Myocyte (in vitro differentiated cells): ENCODE measurements at regions not wholly inside any gene's neighbourhood (a gene's known extent, or its start where the extent isn't known, plus 50 kb on each side); places are given as distances from the start of the nearest gene placed in this dataset.
"Not testable (repeated sequence)": the region's sequence is repeated elsewhere in the genome, so short reads cannot be mapped to it uniquely, and the experiment has no call there.

Source experiments
- DNase-seq: peaks from one replicate; pipeline ENCODE4 v3.0.0-alpha.2; 2012; ENCODE audit warnings: low read depth

DNA sequence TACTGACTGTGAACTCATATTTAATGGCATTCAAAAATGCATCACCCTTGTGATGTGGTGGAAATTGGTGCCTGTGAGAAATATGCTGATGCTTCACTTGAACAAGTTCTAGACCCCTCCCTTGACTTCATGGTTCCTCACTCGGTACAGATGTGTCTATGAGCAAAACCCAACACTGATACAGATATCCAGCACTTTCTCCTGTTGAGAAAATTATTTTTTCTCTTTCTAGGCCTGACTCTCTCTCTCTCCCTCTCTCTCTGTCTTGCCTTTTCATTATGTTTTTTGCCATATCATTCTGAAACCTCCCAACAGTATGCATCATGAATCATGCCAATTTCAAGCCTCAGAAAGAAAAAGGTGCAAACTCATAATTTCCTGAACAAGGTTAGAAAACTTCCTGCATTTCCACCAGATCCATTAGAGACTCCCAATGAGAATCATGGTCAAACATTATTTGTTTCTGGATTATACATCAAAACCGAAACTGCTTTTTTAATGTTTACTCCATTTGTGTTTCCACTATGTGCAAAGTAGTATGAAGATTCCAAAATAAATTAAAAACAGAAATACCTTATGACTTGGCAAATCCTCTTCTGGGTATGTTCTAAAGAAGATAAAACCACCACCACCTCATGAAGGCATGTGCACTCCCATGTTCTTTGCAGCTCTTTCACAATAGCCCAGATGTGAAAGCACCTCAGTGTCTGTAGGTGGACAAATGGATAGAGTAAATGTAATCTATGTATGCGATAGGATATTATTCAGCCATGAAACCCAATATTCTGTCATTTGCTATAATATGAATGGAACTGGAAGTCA is 543.6 kb downstream of the TMEM121 start:
- DNase-seq: no peak

DNA sequence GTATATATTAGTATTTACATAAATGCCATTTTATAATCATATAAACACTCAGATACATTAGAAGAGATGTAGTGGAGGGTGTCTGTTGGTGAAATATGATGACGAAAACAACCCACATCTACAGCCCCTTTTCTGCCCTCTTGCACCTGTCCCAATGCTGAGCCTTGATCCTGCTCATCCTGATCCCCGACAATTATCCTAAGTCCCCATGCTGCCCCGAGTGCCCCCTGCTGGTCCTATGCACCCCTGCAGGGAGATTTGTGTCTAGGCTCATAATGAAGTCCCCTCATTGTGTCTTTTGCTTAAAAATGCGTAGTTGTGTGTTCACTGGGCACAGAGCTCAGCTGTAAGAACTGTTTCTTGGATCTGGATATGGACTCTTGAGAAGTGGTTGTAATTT is 554.5 kb downstream of the TMEM121 start:
- no peak for DNase-seq

DNA sequence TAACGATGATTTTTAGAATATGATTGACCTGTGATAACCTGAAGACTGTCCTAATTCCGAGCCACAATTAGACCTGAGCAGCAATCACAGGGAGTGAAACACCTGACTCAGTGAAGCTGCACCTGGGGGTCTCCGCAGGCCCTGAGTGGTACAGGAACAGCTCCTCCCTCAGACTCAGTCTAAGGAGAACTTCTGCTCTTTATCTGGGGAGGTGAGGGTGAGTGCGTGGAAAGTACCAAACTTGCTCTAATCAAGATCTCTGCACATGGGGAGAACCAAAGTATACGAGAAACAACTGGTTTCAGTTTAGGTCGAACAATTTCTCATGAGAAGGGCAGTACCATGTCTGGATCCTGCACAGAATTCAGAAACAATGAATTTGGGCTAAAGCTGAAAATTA is 555.3 kb downstream of the TMEM121 start:
- DNase-seq: not testable (repeated sequence)

DNA sequence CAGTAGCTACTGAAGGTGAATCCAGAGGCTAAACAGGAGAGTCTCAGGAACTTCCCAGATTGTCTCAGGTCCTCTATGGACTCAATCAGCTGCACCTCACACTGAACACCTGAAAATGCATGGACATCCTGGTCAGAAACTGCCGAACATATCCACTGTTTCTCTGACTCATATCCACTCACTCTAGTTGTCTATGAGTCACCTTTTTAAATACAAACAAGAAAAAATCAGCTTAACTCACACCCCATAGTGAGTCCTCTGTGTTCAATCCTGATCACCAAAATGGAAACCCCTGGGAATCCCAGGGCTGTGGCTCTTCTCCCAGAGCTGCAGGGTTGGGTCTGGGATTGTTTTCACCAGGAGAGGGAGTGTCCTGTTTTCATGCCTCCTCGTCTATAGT is 556.7 kb downstream of the TMEM121 start:
- DNase-seq: no peak

DNA sequence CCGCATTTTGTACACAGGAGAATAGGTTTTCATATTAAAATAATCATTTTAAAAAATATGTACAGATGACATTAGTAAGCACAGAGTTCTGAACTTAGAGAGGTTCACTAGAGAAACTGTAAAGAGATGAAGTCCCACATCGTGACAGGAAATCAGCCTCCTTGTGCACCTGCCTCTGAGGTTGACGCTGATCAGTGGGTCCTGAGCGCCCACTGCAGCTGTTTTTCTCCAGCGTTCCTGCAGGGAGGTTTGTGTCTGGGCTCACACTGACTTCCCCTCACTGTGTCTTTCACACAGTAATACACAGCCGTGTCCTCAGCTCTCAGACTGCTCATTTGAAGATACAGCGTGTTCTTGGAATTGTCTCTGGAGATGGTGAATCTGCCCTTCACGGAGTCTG is 561.5 kb downstream of the TMEM121 start:
- no peak for DNase-seq

DNA sequence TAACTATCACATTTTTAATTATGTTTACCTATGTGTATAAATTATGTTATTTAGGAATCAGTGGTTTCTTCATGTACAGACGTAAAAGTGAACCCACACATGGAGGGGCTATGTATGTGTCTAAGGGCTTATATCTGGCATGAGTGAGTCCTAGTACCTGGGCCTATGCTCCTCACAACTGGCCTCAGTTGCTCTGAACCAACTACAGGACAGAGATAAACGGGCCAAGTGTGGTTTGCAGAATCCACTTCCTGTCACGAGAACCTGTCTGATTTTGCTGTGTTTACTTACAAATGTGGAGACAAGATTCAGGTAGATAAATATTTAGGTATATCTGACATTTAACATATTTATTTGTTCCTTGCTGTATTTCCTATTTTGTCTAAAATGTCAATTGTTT is 562.5 kb downstream of the TMEM121 start:
- DNase-seq: not testable (repeated sequence)

DNA sequence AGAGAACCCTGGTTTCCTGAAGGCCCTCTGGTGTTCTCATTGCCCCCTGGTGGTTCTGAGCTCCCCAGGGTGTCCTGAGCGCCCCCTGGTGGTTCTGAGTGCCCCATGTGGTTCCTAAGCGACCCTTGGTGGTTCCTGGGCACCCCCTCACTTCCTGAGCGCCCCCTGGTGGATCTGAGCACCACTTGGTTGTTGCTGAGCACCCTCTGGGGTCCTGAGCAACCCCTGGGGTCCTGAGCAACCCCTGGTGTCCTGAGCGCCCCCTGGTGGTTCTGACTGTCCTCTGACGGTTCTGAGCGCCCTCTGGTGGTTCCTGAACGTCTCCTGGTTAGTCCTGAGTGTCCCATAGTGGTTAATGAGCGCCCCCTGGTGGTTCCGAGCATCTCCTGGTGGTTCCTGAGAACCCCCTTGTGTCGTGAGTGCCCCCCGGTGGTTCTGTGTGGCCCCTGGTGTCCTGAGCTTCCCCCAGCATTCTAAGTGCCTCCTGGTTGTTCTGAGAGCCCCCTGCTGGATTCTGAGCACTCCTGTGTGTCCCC is 568.3 kb downstream of the TMEM121 start:
- no peak for DNase-seq

DNA sequence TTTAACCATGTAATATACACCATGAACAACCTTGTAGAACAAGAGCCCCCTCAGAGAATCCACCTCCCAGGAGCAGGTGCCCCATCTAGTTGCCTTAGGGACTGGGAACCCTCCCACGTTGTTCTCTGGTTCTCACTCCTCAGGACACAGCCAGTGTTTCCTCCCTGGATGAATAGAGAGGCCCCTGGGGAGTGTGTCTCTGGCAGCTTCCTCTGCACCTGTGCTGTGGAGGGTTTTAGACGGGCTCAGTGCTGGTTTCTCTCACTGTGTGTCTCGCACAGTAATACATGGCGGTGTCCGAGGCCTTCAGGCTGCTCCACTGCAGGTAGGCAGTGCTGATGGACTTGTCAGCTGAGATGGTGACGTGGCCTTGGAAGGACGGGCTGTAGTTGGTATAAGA is 581.3 kb downstream of the TMEM121 start:
- no peak for DNase-seq

DNA sequence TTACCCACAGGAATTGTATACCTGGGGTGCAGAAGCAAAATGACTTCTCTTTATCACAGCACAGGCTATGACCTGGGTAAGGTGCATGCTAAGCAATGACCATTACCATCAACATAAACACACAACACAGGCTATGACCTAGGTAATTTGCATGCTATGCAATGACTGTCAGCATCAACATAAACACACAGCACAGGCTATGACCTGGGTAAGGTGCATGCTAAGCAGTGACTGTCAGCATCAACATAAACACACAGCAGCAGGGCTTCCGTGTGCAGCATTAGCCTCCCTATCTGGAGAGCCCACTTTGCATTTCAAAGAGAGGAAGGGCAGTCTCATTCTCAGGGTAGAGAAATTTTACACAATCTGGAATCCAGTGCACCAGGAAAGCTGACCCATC is 583.0 kb downstream of the TMEM121 start:
- no peak for DNase-seq

DNA sequence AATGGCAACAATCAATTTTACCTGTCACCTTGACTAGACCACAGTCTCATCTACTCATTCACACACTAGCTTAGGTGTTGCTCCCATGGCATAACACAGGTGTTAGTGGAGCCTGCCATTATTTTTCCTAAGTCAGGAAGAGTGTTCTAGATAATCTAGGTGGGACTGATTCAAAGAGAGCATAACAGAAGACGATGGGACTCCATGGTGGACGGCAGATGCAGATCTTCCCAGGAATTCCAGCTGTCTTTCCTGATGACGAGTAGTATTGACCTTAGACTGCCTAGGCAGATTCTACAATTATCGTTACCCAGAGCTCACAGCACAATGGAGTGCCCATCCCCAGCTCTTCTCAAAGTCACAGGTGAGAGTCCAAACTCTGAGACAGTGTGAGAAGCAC is 589.0 kb downstream of the TMEM121 start:
- no peak for DNase-seq

DNA sequence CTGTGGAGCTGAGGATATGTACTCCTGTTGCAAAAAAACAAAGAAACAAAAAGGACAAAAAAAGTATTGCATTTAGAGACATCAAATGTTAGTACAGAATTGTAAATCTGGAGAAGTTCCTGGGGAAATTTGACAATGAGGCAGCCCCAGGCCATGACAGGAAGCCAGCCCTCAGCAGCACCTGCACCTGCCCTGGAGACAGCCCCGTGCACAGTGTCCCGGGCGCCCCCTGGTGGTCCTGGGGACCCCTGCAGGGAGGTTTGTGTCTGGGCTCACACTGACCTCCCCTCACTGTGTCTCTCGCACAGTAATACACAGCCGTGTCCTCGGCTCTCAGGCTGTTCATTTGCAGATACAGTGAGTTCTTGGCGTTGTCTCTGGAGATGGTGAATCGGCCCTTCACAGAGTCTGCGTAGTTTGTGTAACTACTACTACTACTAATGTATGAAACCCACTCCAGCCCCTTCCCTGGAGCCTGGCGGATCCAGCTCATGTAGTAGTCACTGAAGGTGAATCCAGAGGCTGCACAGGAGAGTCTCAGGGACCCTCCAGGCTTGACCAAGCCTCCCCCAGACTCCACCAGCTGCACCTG is 590.1 kb downstream of the TMEM121 start:
- DNase-seq: not testable (repeated sequence)

DNA sequence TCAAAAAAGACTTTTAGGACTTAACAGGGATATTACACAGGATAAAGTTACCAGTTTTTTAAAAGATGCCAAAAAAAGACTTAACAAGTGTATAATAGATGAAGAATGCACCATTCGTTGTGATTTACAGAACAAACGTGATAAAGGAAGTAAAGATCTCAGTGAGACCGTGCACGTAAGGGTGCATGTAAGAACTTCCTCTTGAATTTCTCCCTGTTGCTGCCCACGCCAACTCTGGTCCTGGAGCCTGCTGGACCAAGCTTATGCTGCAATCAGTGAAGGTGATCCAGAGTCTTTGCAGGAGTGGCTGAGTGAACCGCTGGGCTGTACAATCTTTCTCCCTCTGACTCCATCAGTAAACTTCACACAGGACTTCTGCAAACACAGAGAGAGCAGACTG is 593.7 kb downstream of the TMEM121 start:
- DNase-seq: no peak

DNA sequence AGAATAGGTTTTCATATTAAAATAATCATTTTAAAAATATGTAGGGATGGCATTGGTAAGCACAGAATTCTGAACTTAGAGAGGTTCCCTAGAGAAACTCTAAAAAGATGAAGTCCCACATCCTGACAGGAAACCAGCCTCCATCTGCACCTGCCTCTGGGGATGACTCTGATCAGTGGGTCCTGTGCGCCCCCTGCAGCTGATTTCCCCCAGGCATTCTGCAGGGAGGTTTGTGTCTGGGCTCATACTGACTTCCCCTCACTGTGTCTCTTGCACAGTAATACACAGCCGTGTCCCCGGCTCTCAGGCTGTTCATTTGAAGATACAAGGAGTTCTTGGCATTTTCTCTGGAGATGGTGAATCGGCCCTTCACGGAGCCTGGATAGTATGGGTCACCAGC is 602.9 kb downstream of the TMEM121 start:
- no peak for DNase-seq

DNA sequence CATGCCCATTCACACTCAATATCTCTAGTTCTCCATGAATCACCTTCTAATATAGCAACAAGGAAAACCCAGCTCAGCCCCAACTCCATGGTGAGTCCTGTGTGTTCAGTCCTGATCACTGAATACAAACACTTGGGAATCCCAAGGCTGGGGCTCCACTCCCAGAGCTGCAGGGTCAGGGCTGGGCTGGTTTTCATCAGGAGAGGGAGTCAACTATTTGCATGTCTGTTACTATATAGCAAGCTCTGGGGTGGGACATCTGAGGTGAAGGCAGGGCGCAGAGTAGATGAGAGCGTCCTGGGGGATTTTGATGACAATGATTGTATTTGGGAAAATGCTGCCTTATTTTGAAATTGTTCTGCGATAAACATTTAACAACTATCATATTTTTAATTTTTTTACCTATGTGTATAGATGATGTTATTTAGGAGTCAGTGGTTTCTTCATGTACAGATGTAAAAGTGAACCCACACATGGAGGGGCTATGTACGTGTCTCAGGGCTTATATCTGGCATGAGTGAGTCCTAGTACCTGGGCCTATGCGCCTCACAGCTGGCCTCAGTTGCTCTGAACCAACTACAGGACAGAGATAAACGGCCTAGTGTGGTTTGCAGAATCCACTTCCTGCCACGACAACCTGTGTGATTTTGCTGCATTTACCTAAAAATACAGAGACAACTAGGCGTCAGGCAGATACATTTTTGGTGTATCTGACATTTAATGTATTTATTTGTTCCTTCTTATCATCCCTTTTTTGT is 603.7 kb downstream of the TMEM121 start:
- DNase-seq: not testable (repeated sequence)

DNA sequence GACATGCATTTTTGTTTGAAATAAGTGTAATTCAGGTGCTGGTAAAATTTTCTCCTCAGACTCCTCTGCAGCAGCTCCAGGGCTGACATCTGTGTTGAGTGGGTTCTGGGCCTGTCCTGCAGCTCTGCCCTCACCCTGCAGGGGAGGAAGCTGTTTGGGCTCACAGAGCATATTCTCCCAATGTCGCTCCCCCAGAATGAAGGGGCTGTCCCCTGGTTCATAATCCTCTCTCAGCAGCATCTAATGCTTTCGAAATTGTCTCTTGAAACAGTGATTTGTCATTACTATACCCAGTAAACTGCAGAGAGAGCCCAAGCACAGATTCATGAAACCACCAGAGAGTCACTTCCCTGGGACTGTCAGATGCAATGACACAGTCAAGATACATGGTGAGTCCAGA is 606.7 kb downstream of the TMEM121 start:
- not testable (repeated sequence) for DNase-seq

DNA sequence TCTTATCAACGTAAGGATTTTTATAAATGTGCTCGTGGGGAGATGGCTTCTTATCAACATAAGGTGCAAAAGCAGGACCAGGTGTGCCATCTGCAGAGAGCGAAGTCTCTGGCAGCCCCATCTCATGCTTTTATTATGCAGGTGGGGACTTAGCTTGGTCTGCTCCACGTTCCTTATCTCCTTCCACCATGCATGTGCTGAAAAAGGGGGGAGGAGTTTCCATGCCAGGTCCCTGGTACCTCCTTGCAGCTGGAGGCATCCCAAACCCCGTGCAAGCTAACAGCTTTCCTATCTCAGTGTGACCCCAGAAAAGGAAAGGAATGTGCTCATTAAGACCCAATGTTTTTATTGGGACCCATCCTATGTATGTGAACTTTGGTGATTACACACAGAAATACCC is 608.5 kb downstream of the TMEM121 start:
- DNase-seq: no peak

DNA sequence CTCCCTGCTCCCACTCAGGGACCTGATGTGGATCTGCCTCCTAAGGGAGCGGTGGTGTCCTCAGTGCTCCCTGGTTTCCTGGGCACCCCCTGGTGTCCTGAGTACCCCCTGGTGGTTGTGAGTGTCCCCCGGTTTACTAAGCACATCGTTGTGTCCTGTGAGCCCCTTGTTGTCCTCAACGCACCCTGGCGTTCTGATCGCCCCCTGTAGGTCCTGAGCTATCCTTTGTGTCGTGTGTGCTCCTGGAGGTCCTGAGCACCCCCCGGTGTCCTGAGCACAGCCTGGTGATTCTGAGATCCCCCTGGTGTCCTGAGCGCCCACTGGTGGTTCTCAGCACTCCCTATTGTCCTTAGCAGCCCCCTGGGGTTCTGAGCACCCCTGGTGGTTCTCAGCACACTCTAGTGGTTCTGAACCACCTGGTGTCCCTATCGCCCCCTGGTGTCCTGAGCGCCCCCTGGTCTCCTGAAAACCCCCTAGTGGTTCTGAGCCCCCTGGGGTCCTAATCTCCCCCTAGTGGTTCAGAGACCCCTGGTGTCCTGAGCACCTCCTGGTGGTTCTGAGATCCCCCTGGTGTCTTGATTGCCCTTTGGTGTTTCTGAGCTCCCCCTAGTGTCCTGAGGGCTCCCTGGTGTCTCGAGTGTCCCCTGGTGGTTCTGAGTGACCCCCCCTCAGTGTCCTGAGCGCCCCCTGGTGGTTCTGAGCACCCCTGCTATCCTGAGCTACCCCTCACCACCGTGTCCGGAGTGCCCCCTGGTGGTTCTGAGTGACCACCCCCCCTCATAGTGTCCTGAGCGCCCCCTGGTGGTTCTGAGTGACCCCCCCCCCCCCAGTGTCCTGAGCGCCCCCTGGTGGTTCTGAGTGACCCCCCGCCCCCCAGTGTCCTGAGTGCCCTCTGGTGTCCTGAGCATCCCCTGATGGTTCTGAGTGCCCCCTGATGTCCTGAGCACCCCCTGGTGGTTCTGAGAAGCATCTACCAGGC is 615.1 kb downstream of the TMEM121 start:
- DNase-seq: no peak

DNA sequence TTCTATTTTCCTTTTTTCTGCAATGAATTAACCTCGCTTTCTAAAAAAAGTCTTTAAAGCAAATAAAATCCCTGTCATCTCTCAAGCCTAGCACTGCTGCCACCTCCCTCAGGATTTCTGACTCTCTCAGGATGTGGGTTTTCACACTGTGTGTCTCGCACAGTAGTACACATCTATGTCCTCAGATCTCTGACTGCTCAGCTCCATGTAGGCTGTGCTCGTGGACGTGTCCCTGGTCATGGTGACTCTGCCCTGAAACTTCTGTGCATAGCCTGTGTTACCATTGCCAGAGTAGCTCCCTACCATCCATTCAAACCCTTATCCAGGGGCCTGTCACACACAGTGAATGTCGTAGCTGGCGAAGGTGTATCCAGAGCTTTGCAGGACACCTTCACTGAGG is 619.3 kb downstream of the TMEM121 start:
- DNase-seq: not testable (repeated sequence)

DNA sequence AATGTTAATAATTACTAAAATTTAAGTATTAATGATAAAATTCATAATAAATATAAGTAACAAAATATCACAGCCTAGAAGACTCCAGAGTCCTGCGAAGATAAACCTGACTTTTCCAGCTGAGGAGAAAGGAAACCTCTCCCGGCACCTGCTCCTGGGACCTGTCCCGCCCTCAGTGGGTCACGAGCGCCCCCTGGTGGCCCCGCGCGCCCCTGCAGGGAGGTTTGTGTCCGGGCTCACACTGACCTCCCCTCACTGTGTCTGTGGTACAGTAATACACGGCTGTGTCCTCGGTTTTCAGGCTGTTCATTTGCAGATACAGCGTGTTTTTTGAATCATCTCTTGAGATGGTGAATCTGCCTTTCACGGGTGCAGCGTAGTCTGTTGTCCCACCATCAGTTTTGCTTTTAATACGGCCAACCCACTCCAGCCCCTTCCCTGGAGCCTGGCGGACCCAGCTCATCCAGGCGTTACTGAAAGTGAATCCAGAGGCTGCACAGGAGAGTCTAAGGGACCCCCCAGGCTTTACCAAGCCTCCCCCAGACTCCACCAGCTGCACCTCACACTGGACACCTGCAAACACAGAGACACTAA is 627.1 kb downstream of the TMEM121 start:
- DNase-seq: peak; percentile 37

DNA sequence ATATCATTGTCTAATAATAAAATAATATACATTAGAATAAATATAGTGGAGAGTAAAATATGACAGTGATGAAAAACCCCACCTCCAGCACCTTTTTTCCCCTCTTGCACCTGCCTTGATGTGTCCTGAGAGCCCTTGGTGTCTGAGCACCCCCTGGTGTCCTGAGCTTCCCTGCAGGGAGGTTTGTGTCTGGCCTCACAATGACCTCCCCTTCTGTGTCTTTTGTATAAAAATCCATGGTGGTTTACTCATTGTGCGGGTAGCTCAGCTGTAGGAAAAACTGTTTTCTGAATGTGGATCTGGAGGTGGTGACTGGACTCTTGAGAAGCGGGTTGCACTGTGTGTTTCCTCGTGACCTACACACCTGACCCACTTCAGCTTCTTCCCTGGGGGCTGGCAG is 636.9 kb downstream of the TMEM121 start:
- no peak for DNase-seq
